ENCODE measurements at regions not wholly inside any gene's neighbourhood (a gene's known extent, or its start where the extent isn't known, plus 50 kb on each side); places are given as distances from the start of the nearest gene placed in this dataset.

- H3K4me2 ChIP-seq (ENCODE audit: insufficient read depth in 1 of 2, low read depth in 2 of 2, low read length in 2 of 2), result no peak overlapping the region
- CTCF ChIA-PET (ENCODE audit: partially characterized antibody), result no interaction called here
- TF ChIP-seq EP300 (IDR thresholded peaks at IDR 0.05; ENCODE audit: borderline replicate concordance in 1 of 2, low read depth in 2 of 2, low read length in 2 of 2) (no peak), SIX5 (IDR thresholded peaks at IDR 0.05; ENCODE audit: low read depth, low read length) (no peak)
These were observed 1073.4 kb downstream of the EFNB2 start for GRCh38 chr13:105462098-105462497.

More at GRCh38 chr13:105462098-105462497, 1073.4 kb downstream of the EFNB2 start:
- Histone ChIP-seq H3K18ac (ENCODE audit: extremely low read depth, low read length) (no peak overlapping the region), H3K4me3 (ENCODE audit: extremely low read depth in 1 of 4, insufficient read depth in 2 of 4, low read depth in 3 of 4, low read length in 4 of 4) (no peak overlapping the region), H2AK5ac (ENCODE audit: low read depth, low read length) (no peak overlapping the region), H3K56ac (replicated peaks; ENCODE audit: insufficient read length, low read depth, low read length) (no peak overlapping the region), H2BK120ac (replicated peaks; ENCODE audit: low read depth, low read length) (no peak overlapping the region), H3K4me1 (replicated peaks in 1 of 4; ENCODE audit: control insufficient read depth in 3 of 4, insufficient read depth in 4 of 4, low read length in 3 of 4) (peaks cover 0 to 5% (median 2%) of the 10 kb centered on the region in 4 experiments; a peak in 2 of 7 replicates), H3K23ac (ENCODE audit: insufficient read length) (no peak overlapping the region), H2BK5ac (ENCODE audit: low read depth, low read length) (no peak overlapping the region), H3K36me3 (ENCODE audit: control insufficient read depth in 2 of 4, insufficient read depth in 4 of 4, low read length in 3 of 4) (no peaks in the 10 kb centered on the region), H3K9me3 (ENCODE audit: insufficient read depth in 2 of 2, low read depth in 1 of 2, low read length in 1 of 2) (no peaks in the 10 kb centered on the region), H2BK20ac (ENCODE audit: low read length) (no peak overlapping the region), H2BK15ac (ENCODE audit: low read length) (no peak overlapping the region), H3K14ac (ENCODE audit: insufficient read length) (no peak overlapping the region), H4K8ac (ENCODE audit: extremely low read depth, insufficient read depth, low read length) (no peak overlapping the region), H2AFZ (ENCODE audit: low read length) (peak overlapping the region; percentile 50; the same call in 1 of the 2 replicates), H3K9ac (replicated peaks in 1 of 4; ENCODE audit: extremely low read depth in 1 of 4, low read depth in 3 of 4, low read length in 3 of 4) (no peak overlapping the region), H3K4ac (replicated peaks; ENCODE audit: insufficient read length, low read depth, low read length) (no peak overlapping the region), H3K23me2 (ENCODE audit: low read depth, low read length) (no peaks in the 10 kb centered on the region), H2BK12ac (ENCODE audit: low read depth, low read length) (no peak overlapping the region), H3K27me3 (replicated peaks in 1 of 4; ENCODE audit: control insufficient read depth in 3 of 4, extremely low read depth in 1 of 4, insufficient read depth in 3 of 4, low read length in 3 of 4) (no peaks in the 10 kb centered on the region), H4K20me1 (replicated peaks in 1 of 2; ENCODE audit: control insufficient read depth in 1 of 2, insufficient read depth in 2 of 2, low read length in 2 of 2) (no peaks in the 10 kb centered on the region), H4K5ac (ENCODE audit: insufficient read length, low read depth, low read length) (no peak overlapping the region), H3K27ac (ENCODE audit: low read depth, low read length) (no peak overlapping the region), H3K79me2 (ENCODE audit: control insufficient read depth in 1 of 2, insufficient read depth in 2 of 2, low read length in 2 of 2) (no peaks in the 10 kb centered on the region), H4K91ac (replicated peaks; ENCODE audit: insufficient read length, low read length) (no peak overlapping the region), H3K79me1 (ENCODE audit: low read depth, low read length) (no peaks in the 10 kb centered on the region)
- FAIRE-seq (no peak), DNase-seq (ENCODE audit: low read depth in 1 of 2, low spot score in 2 of 2) (no peak)
- WGBS, 2 experiments (ENCODE audit: extremely low coverage in 1 of 2, insufficient coverage in 1 of 2, insufficient read length in 1 of 2, insufficient replicate concordance in 2 of 2, low coverage in 1 of 2, low lambda C conversion rate in 2 of 2, missing lambda C conversion rate in 1 of 2), result 91% methylated on average over 5 of the region's 5 CpGs; no CpG with 5 or more reads in 1 of the 2 experiments
- POLR2A ChIA-PET (ENCODE audit: partially characterized antibody), result no interaction called here
